ENCODE measurements at regions not wholly inside any gene's neighbourhood (a gene's known extent, or its start where the extent isn't known, plus 50 kb on each side); places are given as distances from the start of the nearest gene placed in this dataset.
"Not testable (repeated sequence)": the region's sequence is repeated elsewhere in the genome, so short reads cannot be mapped to it uniquely, and the experiment has no call there.

- no peak for TF ChIP-seq POLR2A (IDR thresholded peaks at IDR 0.05)
- TF ChIP-seq CTCF (IDR thresholded peaks at IDR 0.05), result no peak
- H3K4me3 ChIP-seq (ENCODE audit: low read depth, poor library complexity, severe bottlenecking), result no peak overlapping the region
- intact Hi-C loops (cut with DNase I; ENCODE audit: low total_unique reads), result no loop called here
- 75 to 78% methylated on average over 7 of the region's 7 CpGs for WGBS, 2 donors
- DNase-seq (ENCODE audit: low spot score in 2 of 2), result no peak
Observed at GRCh38 chr9:119677811-119678505, 308.7 kb upstream of the BRINP1 start.

- WGBS, 2 donors, result 30 to 38% methylated on average over 3 of the region's 3 CpGs
- H3K4me3 ChIP-seq (ENCODE audit: low read depth, poor library complexity, severe bottlenecking), result no peak overlapping the region
- intact Hi-C loops (cut with DNase I; ENCODE audit: low total_unique reads), result no loop called here
- no peak for DNase-seq (ENCODE audit: low spot score in 2 of 2)
- TF ChIP-seq POLR2A (IDR thresholded peaks at IDR 0.05) (no peak), CTCF (IDR thresholded peaks at IDR 0.05) (no peak)
Observed at GRCh38 chr9:119675951-119676350, 306.7 kb upstream of the BRINP1 start.

- WGBS, 2 donors, result 62 to 74% methylated on average over 4 of the region's 4 CpGs
- DNase-seq (ENCODE audit: low spot score in 2 of 2); intact Hi-C loops (cut with DNase I; ENCODE audit: low total_unique reads); H3K4me3 ChIP-seq (ENCODE audit: low read depth, poor library complexity, severe bottlenecking): not testable (repeated sequence)
Observed at GRCh38 chr9:119672763-119673162, 303.5 kb upstream of the BRINP1 start.

GRCh38 chr9:119667916-119668315 is 298.7 kb upstream of the BRINP1 start:
- no peak overlapping the region for H3K4me3 ChIP-seq (ENCODE audit: low read depth, poor library complexity, severe bottlenecking)
- TF ChIP-seq CTCF (IDR thresholded peaks at IDR 0.05) (no peak), POLR2A (IDR thresholded peaks at IDR 0.05) (no peak)
- WGBS, 2 donors, result 88 to 89% methylated on average over 2 of the region's 2 CpGs
- DNase-seq (ENCODE audit: low spot score in 2 of 2), result no peak
- intact Hi-C loops (cut with DNase I; ENCODE audit: low total_unique reads), result no loop called here

- no peak for TF ChIP-seq CTCF (IDR thresholded peaks at IDR 0.05)
- TF ChIP-seq POLR2A (IDR thresholded peaks at IDR 0.05), result no peak
- intact Hi-C loops (cut with DNase I; ENCODE audit: low total_unique reads), result no loop called here
- DNase-seq (ENCODE audit: low spot score in 2 of 2), result no peak
Observed at GRCh38 chr9:119667163-119667562, 297.9 kb upstream of the BRINP1 start.

GRCh38 chr9:119662329-119662728 is 293.1 kb upstream of the BRINP1 start:
- WGBS, 2 donors, result 83 to 86% methylated on average over 4 of the region's 4 CpGs
- H3K4me3 ChIP-seq (ENCODE audit: low read depth, poor library complexity, severe bottlenecking), result no peak overlapping the region

More at GRCh38 chr9:119667163-119667562, 297.9 kb upstream of the BRINP1 start:
- 85 to 87% methylated on average over 2 of the region's 2 CpGs for WGBS, 2 donors
- H3K4me3 ChIP-seq (ENCODE audit: low read depth, poor library complexity, severe bottlenecking), result no peak overlapping the region

More at GRCh38 chr9:119662329-119662728, 293.1 kb upstream of the BRINP1 start:
- intact Hi-C loops (cut with DNase I; ENCODE audit: low total_unique reads), result no loop called here
- no peak for DNase-seq (ENCODE audit: low spot score in 2 of 2)
- no peak for TF ChIP-seq CTCF (IDR thresholded peaks at IDR 0.05)
- no peak for TF ChIP-seq POLR2A (IDR thresholded peaks at IDR 0.05)

Measured in lower leg skin (tissue), 4 donors.